T1000 (cell line): ENCODE measurements at regions not wholly inside any gene's neighbourhood (a gene's known extent, or its start where the extent isn't known, plus 50 kb on each side); places are given as distances from the start of the nearest gene placed in this dataset.
A peak's percentile ranks its signal among the peaks of the same experiment; 100 is the strongest.

ENCODE experiments used
- DNase-seq: peaks from one replicate; lab custom pipeline; 2025; ENCODE audit warnings: mixed read lengths; lab: John Stamatoyannopoulos, UW

DNA sequence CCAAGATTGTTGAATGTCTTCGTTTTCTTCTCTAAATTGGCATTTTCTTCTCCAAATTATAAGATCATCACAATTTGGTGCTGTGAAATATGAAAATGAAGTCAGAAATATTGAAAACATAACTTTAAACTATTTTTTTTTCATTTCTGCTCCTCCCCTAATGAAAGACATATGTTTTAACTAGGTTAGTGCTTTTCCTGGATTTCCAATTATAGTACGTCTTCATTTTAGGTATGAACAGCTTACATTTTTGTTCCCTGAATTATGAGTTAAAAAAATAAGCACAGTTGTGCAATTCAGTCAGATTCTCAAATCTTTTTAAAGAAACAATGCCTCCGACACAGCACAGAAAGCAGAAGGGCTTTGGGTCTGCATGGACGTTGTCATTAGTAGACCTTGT lies 83.5 kb upstream of the CFAP20DC start:
- no peak for DNase-seq

GRCh38 chr3:59131016-59131766 lies 81.4 kb upstream of the CFAP20DC start:
- DNase-seq = no peak

DNA sequence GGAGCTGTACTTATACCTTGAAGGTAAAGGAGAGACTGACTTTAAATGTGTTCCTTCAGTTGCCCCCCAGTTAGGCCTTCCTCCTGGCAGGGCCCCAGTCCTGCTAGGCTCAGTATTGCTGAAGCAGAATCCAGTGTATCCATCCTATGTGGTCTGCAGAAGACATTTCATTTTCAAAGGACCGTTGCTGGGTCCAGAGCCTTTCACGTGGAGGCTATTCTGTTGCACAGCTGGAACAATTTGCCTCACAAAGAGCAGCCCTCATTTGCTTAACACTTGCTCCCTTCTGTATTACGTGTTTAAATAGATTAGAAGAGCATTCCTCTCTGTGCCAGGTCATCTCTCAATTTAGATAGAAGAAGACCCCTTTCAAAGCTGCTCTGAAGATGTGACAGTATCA lies 78.9 kb upstream of the CFAP20DC start:
- no peak for DNase-seq

DNA sequence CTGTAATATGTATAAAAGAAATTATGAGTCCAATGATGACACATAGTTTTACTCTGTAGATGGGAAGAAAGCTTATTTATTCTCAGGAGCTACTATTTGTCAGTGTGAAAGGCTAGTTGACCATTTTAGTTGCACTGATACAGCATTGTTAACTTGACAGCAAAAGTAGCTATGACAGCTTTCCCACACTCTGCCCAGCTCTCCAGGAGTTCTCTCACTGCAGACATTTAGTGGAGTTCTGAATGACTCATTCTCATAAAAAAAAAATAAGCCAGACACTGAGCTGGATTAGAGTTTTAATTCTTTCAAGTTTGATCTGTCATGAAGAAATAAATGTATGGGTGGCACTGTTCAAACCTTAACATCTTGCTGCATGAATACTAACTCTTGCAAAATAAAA lies 77.2 kb upstream of the CFAP20DC start:
- peak; percentile 15 for DNase-seq

DNA sequence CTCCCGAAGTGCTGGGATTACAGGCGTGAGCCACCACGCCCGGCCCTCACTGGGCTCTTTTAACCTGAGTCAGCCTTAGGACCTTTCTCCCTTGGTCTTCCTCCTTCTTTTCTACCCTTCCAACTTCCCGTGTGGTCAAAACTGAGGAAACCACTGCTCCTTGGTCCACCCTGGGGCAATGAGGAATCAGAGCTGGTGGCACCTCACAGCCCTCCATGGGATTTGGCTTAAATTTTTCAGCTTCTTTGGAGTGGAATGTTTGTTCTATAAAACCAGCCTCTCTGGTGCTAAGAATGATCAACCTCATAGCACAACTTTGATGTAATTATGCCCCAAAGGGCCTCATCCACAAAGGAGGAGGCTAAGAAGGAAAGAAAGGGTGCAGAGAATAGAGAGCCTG lies 76.6 kb upstream of the CFAP20DC start:
- no peak for DNase-seq

DNA sequence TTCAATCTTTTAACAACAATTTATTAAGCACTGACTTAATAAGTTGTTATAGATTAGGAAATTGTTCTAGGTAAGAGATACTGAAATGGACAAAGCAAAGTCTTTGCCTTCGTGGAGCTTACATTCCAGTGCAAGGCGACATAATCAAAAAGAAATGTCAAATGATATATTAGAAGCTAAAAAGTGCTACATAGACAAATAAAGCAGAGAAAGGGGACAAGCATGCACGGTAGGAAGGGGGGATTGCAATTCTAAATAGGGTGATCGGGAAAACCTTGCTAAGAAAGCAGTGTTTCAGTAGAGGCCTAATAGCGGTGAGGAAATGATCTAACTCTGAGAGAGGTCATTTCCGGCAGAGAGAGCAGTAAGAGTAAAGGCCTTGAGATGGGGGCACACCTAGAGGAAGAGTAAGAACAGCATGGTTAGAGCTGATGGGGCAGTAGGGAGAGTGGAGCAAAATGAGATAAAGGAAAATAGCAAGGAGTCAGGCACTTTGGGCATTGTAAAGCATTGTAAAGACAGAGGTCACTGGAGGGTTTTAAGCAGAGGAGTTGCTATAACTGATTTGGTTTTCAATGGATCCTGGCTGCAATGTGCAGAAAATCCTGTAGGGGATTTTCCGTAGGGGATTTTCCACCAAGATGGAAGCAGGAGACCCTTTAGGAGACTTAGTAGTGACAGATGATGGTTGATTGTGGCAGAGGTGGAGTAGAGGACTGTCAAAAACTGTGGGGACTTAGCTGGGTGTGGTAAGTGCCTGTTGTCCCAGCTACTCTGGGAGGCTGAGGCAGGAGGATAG lies 71.7 kb upstream of the CFAP20DC start:
- DNase-seq = no peak

GRCh38 chr3:59118928-59119327 lies 69.1 kb upstream of the CFAP20DC start:
- no peak for DNase-seq

DNA sequence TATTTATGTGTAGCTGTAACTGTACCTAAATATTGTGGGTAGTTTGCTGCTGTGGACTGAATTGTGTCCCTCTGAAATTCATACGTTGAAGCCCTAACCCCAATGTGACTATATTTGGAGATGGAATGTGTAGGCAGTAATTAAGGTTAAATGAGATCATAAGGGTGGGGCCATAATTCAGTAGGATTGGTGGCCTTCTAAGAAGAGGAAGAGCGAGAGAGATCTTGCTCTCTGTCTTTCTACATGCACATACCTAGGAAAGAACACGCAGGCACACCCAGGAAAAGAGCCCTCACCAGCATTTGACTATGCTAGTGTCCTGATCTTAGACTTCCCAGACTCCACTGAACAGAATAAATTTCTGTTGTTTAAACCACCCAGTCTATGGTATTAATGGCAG lies 67.6 kb upstream of the CFAP20DC start:
- no peak for DNase-seq

DNA sequence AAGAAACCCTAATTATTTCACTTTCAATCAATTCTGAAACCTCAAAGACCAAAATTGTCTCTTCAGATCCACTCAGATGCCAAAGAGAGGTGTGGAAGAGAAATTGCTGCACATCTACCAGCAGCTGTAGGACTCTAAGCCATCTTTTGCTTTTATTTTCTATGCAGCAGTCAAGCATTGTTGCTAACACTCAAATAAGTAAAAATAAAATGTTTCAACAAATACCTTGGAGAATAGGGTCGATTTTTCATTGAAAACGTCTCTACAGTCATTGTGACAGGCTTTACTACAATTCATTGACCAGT lies 66.4 kb upstream of the CFAP20DC start:
- no peak for DNase-seq

DNA sequence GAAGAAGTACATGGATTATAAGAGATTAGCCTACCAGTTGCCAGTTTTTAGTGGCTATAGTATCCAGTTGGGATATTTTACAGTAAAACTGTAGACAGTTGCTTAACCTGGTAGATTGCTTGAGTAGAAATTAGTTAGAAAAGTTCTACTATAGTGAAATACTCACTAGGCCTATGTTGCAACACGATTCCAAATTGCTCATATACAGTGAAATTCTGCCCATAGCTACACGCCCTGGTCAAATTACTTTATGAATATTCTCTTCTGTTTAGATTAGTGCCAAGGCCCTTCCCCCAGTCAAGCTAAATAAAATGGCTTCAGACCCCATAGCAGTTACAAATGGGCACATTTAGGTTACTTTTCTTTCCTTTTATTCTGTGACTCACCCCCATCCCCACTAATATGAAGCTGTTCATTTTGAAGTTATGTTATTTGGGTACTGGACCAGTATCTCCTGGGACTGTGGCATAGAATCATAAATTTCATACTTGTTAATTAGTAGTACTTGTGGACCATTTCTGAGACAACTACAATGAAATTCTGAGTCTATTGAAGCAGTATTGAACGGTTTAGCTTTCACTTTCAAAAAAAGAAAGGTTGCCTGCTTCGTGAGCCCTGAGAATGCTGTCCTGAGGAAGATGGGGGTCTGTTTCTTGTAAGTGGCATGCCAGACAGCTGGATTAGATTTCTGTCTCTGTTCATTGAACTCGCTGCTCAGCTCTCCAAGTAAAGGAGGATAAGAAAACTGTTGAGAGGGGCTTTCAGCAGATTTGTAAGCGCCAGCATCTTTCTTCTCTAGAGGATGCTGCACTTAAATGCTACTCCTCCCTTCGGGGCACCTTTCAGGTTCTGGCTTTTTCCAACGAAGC lies 65.8 kb upstream of the CFAP20DC start:
- no peak for DNase-seq

GRCh38 chr3:59107856-59108815 lies 58.3 kb upstream of the CFAP20DC start:
- DNase-seq = no peak

- DNase-seq = no peak
Observed at GRCh38 chr3:59106085-59106648, 56.3 kb upstream of the CFAP20DC start.

GRCh38 chr3:59103552-59103951 lies 53.7 kb upstream of the CFAP20DC start:
- no peak for DNase-seq

DNA sequence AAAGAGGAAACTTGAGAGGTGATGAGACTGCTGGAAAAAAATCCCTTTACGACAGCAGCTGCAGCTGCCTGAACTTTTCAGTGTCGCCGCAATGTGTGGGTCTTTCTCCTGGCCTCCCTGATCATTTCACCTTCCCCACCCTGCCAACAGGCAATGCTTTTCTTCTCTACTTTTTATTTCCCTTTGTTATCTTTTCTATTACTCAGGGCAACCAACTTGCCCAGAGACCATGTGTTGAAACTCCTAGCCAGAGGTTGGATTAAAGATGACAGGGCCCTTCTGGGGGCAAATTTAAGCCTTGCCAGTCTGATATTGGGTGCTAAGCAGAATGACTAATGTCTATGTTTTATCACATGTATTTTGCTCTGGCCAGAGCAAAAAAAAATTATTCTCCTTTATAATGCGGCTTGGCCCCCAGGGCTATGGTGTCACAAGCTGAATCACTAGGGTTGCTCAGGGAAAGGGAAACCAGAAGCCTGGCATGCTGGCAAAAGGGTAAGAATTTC lies 51.5 kb upstream of the CFAP20DC start:
- peak; percentile 86 for DNase-seq
